GM19328 (cell line): ENCODE measurements at regions not wholly inside any gene's neighbourhood (a gene's known extent, or its start where the extent isn't known, plus 50 kb on each side); places are given as distances from the start of the nearest gene placed in this dataset.

Experiments
- ATAC-seq: cut with Tn5 transposase; IDR thresholded peaks from one replicate; pipeline ENCODE4 v1.9.1; 2021; ENCODE audit warnings: mild to moderate bottlenecking, moderate library complexity; ENCODE audit not compliant: unreplicated experiment

DNA sequence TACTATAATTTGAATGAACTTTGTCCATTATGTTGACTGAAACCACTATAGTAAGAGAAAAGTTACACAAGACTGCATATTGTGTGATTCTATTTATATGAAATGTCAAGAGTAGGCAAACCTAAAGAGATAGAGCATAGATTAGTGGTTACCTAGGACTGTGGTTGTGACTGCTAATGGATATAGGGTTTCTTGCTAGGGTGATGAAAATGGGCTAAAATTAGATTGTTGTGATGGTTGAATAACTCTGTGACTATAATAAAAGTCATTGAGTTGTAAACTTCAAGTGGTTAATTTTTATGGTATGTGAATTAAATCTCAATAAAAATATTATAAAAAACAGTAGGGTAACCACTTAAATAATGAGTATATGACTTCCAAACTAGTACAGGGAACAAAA, 142.9 kb upstream of the AHR start:
- no peak for ATAC-seq

DNA sequence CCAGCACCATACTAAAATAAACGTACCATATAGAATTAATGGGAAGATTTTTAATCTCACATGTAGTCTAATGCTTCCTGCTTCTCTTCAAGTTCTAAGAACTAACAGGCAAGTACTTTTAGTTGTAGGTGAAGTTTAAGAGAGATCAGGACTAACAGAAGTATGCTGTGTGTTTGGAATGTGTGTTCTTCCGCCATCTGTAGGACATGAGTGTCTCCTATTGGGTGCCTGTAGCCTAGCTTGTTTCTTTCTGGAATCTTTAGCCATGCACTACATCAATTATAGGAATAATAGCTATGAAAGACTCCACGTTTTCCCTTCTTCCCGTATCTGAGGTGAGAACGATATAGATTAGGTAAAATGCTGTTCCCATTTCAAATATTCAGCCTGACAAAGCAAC, 140.2 kb upstream of the AHR start:
- ATAC-seq, result no peak

DNA sequence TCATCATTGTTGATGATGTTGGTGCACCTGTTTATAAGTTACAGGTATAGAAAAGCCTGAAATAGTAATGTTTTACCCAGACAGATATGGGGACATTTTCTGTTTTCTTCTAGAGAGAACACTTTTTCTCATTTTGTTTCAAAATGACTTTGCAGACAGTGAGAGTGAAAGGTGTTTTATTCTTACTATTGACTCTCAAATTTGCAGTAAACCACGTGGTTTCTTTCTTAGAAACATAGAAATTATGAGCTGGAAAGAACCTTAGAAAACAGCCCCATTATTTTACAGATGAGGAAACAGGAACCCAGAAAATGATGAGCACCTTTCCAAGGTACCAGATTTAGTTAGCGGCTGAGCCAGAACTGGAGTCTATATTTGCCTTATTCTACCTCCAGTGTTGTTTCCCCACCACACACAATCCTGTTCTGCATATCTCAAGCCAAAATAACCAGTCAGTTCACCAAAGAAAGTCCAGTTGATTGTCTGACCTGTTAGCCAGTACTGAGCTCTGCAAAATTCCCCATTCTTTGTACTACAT, 138.9 kb upstream of the AHR start:
- ATAC-seq, result peak; percentile 76

DNA sequence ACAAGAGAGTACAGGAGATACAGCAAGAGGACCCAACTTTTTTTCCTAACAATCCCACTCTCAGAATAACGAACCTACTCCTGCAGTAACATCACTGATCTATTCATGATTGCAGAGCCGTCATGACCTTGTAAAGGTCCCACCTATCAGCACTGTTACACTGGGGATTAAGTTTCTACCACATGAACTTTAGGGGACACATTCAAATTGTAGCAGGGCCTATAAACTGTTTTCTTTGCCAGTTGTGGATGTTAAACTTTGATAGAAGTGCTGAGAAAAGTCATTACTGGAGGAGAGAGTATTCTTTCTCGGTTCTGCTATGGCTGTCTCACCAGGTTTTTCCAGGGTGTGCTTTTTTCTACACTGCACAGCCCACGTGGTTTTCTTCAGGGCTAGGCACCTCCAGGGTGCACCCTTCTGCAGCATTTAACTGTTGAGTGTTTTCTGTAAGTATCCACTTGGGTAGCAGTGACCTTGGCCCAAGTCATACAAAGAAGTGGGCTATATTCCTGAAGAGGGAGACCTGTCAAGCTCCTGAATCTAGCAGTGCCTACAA, 131.6 kb upstream of the AHR start:
- peak; percentile 88 for ATAC-seq

DNA sequence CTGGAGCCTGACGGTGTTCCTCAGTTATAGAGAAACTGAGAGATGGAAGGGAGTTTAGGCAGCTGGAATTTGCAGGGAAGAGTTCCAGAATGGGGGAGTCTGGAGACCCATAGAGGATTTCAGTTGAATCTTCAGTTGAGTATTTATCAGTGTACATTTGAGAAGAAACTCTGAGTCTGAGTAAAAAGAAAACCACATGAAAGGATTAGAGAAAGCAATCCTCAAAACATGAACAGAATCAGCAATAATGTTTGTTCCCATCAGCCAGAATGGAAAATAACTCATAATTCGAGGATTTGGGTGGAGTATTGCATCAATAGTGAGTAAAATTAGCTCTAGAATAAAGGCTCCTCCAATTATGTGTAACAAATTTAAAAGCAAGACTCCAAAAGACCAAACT, 130.0 kb upstream of the AHR start:
- ATAC-seq, result no peak

DNA sequence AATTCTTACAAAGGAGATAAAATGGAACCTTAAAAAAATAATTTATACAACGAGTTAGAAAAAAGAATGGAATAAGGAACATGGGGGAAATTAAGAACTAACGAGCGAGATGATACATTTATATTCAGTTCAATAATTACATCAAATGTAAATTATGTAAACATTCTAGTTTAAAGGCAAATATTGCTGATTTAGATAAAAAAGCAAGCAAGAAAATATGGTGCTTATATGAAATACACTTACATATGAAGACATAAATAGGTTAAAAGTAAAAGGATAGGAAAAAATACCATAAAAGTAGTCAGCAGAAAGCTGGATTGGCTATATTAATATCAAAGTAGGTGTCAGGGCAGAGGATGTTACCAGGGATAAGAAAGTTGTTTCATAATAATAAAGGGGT, 127.0 kb upstream of the AHR start:
- ATAC-seq, result no peak

DNA sequence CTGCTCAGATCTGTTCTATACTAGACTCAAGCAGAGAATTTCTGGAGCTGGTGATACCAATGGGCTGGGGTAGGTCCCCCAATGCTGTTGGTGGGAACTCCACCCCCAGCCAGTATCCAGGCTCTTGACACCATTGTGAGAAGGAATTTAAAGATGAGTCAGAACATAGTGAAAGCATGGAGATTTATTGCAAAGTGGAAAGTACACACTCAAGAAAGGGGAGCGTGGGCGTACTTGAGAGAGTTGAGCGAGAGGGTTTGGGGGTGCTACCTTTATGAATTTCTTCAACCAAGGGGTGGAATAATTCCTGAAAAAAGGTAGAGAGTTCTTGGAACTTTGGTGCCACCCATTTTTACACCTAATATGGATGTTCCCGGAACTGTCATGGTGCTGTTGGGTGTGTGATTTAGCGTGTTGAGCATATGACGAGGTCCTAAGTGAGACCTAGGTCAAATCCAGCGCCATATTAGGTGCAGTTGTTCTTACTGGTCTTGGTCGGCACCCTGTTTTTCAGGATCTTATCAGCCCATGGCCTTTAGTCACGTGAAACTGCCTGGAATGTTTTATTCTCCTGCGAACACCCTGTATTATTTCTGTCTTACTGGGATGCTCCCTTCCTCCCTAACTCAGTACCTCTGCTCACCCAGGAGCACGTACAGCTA, 122.0 kb upstream of the AHR start:
- no peak for ATAC-seq

DNA sequence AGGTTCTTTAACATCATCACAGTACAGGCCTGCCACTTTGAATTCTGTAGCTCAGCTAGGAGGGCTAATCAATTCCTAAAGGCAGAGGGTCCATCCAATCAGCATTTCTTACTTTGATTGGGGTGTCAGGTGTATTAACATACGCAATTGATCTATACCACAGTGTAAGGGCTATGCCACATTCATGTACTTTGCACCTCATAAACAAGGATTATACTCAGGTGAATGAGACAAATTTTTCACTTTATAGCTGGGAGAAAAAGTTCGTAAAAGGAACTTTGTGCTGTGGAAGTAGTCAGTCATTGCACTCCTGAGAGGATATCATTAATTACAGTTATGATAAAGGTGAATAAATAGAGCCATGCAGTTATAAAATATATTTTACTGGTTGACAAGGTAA, 119.9 kb upstream of the AHR start:
- no peak for ATAC-seq

DNA sequence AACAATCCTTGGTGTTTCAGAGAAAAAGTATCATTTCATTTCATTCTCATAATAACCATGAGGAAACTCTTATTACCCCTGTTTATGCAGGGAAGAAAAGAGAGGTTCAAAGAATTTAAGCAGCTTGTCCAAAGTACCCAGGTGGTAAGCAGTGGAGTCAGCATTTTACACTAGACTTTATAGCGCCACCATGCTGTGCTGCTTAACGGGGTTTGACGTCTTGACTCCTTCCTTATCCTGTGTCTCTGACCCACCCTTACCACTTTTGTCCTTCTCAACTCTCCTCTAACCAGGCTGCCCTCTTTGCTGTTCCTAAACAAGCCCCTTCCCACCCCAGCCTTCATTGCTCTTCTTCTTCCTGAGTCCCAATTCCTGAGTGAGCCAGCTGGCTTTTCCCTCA, 117.0 kb upstream of the AHR start:
- ATAC-seq, result no peak

DNA sequence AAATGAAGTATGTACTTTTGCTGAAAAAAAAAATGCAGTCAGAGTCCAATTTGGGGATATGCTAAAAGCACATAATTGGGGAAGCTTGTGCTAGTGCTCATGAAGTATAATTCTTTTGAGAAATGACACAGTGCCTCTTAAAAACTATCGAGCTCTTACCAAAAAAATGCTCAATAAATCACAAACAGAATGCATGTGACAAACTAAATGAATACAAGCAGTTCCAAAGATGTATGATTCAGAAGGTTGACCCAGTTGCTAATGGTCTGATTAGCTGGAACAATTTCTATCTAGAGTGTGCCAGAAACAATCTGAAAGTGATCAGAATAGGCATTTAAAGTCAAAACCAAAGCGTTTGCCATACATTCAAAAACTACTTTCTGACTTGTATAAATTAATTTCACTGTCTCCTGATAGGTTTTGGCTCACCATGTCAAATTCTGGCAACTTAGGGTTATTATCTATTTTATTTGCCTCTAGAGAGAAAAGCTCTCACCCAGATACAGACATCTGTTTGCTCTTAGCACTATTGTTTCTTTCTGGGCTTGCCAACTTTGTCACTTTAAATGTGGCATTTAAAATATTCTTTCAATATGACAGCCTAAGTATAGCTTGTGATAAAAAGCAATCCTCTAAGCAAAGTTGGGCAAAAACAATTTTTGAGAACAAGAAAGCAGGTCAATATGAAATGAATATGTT, 114.7 kb upstream of the AHR start:
- ATAC-seq, result no peak

DNA sequence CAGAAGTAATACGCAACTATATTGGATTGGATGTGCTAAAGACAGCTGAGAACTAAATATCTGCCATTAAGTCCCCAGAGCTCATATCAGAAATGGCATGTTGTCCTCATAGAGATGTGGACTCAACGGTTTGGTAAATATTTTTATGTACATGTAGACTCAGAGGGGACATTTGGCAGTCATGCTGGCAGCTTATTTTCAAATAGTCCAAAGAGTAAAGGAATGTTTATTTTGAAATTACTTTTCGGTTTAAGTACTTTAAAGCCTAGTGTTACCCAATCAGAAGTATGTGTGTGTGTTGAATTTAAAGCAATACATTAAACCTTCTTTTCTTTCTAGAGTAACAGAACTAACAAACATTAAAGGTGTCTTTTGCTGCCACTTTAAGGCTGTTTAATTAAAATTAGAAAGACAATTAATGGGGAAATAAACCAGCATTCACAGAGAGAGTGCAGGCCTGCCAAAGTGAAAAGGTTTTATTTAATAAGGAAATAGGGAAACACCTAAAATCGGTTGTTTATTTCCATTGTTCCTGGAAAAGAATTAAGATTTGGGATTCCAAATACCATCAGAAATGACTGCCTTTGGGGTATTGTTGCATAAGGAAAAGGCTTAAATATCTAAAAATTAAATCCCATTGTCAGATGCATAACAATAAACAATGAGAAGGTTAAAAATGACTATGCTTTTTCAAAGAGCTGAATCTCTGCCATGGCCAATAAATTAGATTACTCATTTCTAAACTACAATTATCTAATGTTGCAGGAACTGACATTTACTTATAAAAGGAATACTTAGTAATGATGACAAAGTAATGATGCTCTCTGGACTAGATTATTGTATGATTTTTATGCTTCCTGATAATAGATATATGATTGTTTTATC, 113.4 kb upstream of the AHR start:
- ATAC-seq, result no peak

DNA sequence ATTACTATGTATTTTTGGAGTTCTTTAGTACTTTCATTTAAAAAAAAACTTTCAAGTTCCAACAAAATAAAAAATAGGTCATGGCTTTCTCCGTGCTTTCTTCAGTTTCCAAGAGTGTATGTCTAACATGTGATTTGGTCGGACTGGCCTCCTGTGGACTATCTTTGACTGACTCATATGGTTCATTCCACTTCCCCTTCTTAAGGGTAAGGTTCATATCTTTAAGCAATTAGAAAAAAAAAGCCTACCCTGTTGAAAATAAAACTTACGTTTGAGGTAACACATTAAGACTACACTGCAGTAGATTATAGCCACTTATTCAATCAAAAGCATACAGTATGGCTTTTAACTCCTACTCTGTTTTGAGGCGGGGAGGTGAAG, 112.8 kb upstream of the AHR start:
- peak; percentile 95 for ATAC-seq

DNA sequence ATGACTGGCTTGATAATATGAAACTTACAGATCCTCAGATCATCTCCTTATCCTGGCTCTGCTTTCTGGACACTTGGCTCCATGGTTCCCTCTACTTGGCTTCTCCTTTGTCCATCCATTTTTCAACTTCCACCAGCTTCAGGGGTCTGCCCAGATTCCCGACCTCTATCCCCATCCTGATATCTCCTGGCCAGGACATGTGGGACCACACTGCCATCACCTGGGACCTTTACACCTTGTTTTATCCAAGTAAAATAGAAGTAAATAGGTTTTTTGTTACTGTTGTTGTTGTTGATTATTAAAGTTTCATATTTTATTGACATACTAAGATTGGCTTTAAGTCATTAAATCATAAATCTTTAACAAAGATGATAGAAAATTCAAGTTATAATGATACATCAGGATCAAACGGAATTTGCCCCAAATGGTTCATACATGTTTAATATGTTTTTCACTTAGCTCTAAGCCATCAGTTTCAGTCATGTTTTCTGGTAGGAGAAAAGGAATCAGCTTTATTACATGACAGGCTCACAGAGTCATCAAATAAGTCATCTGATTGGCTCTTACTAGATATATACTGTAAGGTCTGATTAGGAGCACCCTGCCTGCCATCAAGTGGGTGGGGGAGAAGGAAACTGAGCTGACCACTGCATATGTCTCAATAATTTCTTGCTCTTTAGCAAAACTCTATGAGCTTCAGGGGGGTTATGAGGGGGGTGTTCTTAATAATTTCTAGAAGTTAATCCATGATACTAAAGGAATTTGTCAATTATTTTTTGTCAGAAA, 111.5 kb upstream of the AHR start:
- no peak for ATAC-seq

DNA sequence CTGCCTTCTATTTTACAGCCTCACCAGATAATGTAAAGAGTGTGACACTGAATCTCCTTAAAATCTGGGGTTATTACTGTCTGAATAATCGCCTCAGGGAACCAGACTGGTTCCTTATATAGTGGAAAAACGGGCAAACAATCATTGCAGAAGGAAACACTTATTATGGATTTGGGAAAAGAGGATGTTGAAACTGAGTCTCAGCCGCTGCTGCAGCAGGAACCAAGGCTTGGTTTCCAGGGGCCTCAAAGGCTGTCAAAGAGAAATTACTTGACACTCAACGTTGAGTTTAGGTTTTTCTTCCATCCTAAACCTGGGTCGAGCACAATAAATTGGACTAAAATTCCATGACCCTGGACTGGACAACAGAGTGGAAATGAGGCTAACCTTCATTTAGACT, 103.8 kb upstream of the AHR start:
- no peak for ATAC-seq

DNA sequence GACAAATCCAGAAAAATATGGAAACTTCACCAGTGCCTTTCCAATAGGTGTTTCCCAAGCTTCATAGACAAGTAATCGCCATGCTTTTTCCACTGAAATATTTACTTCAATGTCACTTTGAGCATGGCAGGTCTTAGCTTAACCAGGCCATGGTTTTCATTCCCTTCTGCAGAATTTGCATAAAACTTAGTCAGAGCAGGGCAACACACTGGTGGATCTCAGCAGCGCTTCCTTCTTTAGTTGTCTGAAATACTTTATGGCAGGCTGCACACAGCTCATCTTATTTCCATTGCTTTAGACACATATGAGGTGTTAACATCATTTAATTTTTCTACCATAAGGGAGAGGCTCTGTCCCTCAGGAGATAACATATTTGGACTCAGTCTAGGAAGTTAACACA, 102.9 kb upstream of the AHR start:
- ATAC-seq, result no peak

DNA sequence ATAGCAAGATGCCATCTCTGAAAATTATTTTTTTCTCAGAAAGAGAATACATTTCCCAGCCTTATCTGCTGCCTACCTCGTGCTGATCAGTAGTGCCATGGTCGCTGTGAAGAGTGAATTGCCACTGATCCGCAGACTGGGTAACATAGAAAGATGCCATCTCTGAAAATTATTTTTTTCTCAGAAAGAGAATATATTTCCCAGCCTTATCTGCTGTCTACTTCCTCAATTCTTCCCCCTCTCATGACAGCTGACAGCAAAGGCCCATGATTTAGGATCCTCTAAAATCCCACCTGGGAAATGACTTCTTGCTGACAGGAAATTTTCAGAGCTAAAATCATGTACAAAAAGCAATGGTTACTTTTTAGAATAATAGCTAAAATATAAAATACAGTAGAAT, 92.5 kb upstream of the AHR start:
- ATAC-seq, result no peak

DNA sequence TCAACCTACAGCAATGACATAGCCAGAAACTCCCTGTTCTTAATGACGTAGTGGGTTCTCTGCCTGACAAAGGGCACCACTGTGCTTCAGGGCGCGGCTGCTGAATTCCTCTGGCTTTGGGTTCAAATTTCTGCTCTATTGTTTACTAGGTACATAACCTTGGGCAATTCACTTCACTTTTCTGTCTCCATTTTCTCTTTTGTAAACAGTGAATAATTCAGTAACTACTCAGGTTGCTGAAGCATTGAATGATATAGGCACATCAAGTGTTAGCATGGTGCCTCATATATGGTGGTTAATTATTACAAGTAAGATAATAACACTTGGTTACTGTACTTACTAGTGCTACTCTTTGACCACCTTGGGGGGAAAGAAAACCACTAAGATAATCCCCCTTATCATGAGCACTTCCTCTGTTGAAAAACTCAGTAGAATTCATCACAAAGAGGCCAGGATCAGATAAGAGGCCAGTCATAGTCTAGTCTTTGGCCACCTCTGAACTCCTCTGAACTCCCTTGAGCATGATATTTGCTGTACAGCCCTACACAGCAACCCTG, 92.0 kb upstream of the AHR start:
- ATAC-seq, result no peak

DNA sequence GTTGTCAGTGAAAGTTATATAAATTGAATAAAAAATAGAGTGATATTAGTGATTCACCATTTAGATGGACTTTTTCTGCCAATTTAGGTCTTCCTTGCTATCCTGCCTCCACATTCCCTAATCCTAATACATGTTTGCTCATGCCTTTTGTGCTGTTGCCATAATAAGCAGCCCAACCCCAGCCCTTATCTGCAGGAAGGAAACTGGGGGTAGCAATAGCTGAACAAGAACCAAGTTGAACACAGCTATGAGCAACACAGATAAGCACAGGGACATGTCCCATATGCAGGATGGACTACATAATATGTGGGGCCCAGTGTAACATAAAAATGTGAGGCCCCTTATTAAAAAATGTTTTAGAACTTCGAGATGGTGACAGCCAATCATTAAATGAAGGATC, 91.2 kb upstream of the AHR start:
- ATAC-seq, result no peak

DNA sequence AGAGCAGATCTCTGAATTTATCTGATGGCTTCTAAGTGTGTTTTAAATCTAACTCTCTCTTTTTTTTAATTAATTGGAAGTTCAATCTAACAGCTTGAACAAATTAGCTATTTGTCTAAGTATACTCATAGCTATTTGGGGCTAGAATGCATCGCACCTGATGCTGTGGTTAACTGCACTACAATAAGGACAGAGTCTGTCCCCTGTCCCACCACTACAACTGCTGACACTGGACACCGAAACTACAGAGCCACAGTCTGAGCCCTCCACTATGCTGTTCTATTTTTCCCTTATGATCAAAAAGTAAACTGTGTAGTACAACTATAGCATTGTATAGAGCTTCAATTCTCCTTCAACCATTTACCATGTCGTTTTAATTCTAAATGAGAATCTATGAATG, 89.4 kb upstream of the AHR start:
- no peak for ATAC-seq

DNA sequence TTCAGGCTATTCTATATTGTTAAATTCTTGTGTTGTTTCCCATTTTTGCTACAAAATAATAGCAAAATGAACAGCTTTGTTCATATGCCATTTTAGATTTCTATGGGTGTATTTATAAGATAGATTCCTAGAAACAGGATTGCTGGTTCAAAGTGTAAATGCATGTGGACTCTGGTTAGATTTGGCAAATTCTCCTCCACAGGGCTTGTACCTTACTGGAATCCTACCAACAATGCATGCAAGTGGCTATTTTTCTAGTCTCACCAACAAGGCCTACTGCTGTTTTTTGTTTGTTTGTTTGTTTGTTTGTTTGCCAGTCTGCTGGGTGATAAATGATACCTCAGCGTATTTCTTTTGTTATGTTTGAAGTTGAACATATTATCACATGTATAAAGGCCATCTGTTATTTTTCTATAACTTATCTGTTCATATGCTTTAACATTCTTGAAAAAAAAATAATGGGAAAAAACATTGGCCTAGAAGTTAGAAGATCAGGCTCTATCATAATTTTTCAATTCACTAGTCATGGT, 87.1 kb upstream of the AHR start:
- ATAC-seq, result no peak
